ENCODE measurements at regions not wholly inside any gene's neighbourhood (a gene's known extent, or its start where the extent isn't known, plus 50 kb on each side); places are given as distances from the start of the nearest gene placed in this dataset.

GRCh38 chr13:22212576-22212975, 541.7 kb downstream of the FGF9 start:
- no peaks in the 10 kb centered on the region for H3K27me3 ChIP-seq (ENCODE audit: control insufficient read depth in 2 of 2, insufficient read depth in 1 of 2, low read length in 1 of 2)
- H3K4me3 ChIP-seq (ENCODE audit: low read length in 2 of 2): no peak overlapping the region
- no peak overlapping the region for H3K27ac ChIP-seq (ENCODE audit: low read depth in 1 of 2, low read length in 1 of 2)
- H3K9me3 ChIP-seq (ENCODE audit: control insufficient read depth in 2 of 2, insufficient read depth in 1 of 2, low read length in 1 of 2): no peaks in the 10 kb centered on the region
- no peak for DNase-seq (ENCODE audit: low read depth in 6 of 9, low spot score in 9 of 9)
- WGBS: 96% methylated on average over 10 of the region's 10 CpGs
- H3K4me1 ChIP-seq (ENCODE audit: control insufficient read depth in 2 of 2, insufficient read depth in 2 of 2, low read length in 2 of 2): no peaks in the 10 kb centered on the region
- no peaks in the 10 kb centered on the region for H3K36me3 ChIP-seq (ENCODE audit: control insufficient read depth in 2 of 2, insufficient read depth in 2 of 2, low read length in 1 of 2)

GRCh38 chr13:22214184-22214583, 543.3 kb downstream of the FGF9 start:
- DNase-seq (ENCODE audit: low read depth in 6 of 9, low spot score in 9 of 9): no peak
- Histone ChIP-seq H3K27me3 (ENCODE audit: control insufficient read depth in 2 of 2, insufficient read depth in 1 of 2, low read length in 1 of 2) (no peaks in the 10 kb centered on the region), H3K4me3 (ENCODE audit: low read length in 2 of 2) (no peak overlapping the region), H3K36me3 (ENCODE audit: control insufficient read depth in 2 of 2, insufficient read depth in 2 of 2, low read length in 1 of 2) (no peaks in the 10 kb centered on the region), H3K9me3 (ENCODE audit: control insufficient read depth in 2 of 2, insufficient read depth in 1 of 2, low read length in 1 of 2) (no peaks in the 10 kb centered on the region), H3K27ac (ENCODE audit: low read depth in 1 of 2, low read length in 1 of 2) (no peak overlapping the region), H3K4me1 (ENCODE audit: control insufficient read depth in 2 of 2, insufficient read depth in 2 of 2, low read length in 2 of 2) (no peaks in the 10 kb centered on the region)
- 11% methylated on average over 3 of the region's 3 CpGs for WGBS

- 69% methylated on average over 4 of the region's 4 CpGs for WGBS
- Histone ChIP-seq H3K4me1 (ENCODE audit: control insufficient read depth in 2 of 2, insufficient read depth in 2 of 2, low read length in 2 of 2) (no peaks in the 10 kb centered on the region), H3K27ac (ENCODE audit: low read depth in 1 of 2, low read length in 1 of 2) (no peak overlapping the region), H3K9me3 (ENCODE audit: control insufficient read depth in 2 of 2, insufficient read depth in 1 of 2, low read length in 1 of 2) (no peaks in the 10 kb centered on the region), H3K27me3 (ENCODE audit: control insufficient read depth in 2 of 2, insufficient read depth in 1 of 2, low read length in 1 of 2) (no peaks in the 10 kb centered on the region), H3K36me3 (ENCODE audit: control insufficient read depth in 2 of 2, insufficient read depth in 2 of 2, low read length in 1 of 2) (no peaks in the 10 kb centered on the region), H3K4me3 (ENCODE audit: low read length in 2 of 2) (no peak overlapping the region)
- no peak for DNase-seq (ENCODE audit: low read depth in 6 of 9, low spot score in 9 of 9)
Observed at GRCh38 chr13:22218797-22219196, 547.9 kb downstream of the FGF9 start.

GRCh38 chr13:22219709-22220108, 548.8 kb downstream of the FGF9 start:
- H3K4me3 ChIP-seq (ENCODE audit: low read length in 2 of 2): no peak overlapping the region
- H3K9me3 ChIP-seq (ENCODE audit: control insufficient read depth in 2 of 2, insufficient read depth in 1 of 2, low read length in 1 of 2): no peaks in the 10 kb centered on the region
- no peaks in the 10 kb centered on the region for H3K4me1 ChIP-seq (ENCODE audit: control insufficient read depth in 2 of 2, insufficient read depth in 2 of 2, low read length in 2 of 2)
- H3K36me3 ChIP-seq (ENCODE audit: control insufficient read depth in 2 of 2, insufficient read depth in 2 of 2, low read length in 1 of 2): no peaks in the 10 kb centered on the region
- no peak for DNase-seq (ENCODE audit: low read depth in 6 of 9, low spot score in 9 of 9)
- H3K27me3 ChIP-seq (ENCODE audit: control insufficient read depth in 2 of 2, insufficient read depth in 1 of 2, low read length in 1 of 2): no peaks in the 10 kb centered on the region
- WGBS: 93% methylated on average over 2 of the region's 2 CpGs
- no peak overlapping the region for H3K27ac ChIP-seq (ENCODE audit: low read depth in 1 of 2, low read length in 1 of 2)

GRCh38 chr13:22220151-22221135, 549.6 kb downstream of the FGF9 start:
- Histone ChIP-seq H3K4me1 (ENCODE audit: control insufficient read depth in 2 of 2, insufficient read depth in 2 of 2, low read length in 2 of 2) (no peaks in the 10 kb centered on the region), H3K27me3 (ENCODE audit: control insufficient read depth in 2 of 2, insufficient read depth in 1 of 2, low read length in 1 of 2) (no peaks in the 10 kb centered on the region), H3K4me3 (ENCODE audit: low read length in 2 of 2) (no peak overlapping the region), H3K36me3 (ENCODE audit: control insufficient read depth in 2 of 2, insufficient read depth in 2 of 2, low read length in 1 of 2) (no peaks in the 10 kb centered on the region), H3K9me3 (ENCODE audit: control insufficient read depth in 2 of 2, insufficient read depth in 1 of 2, low read length in 1 of 2) (no peaks in the 10 kb centered on the region), H3K27ac (ENCODE audit: low read depth in 1 of 2, low read length in 1 of 2) (no peak overlapping the region)
- no peak for DNase-seq (ENCODE audit: low read depth in 6 of 9, low spot score in 9 of 9)
- 91% methylated on average over 17 of the region's 17 CpGs for WGBS

- Histone ChIP-seq H3K27me3 (ENCODE audit: control insufficient read depth in 2 of 2, insufficient read depth in 1 of 2, low read length in 1 of 2) (no peaks in the 10 kb centered on the region), H3K4me1 (ENCODE audit: control insufficient read depth in 2 of 2, insufficient read depth in 2 of 2, low read length in 2 of 2) (no peaks in the 10 kb centered on the region), H3K4me3 (ENCODE audit: low read length in 2 of 2) (no peak overlapping the region), H3K9me3 (ENCODE audit: control insufficient read depth in 2 of 2, insufficient read depth in 1 of 2, low read length in 1 of 2) (no peaks in the 10 kb centered on the region), H3K27ac (ENCODE audit: low read depth in 1 of 2, low read length in 1 of 2) (no peak overlapping the region), H3K36me3 (ENCODE audit: control insufficient read depth in 2 of 2, insufficient read depth in 2 of 2, low read length in 1 of 2) (no peaks in the 10 kb centered on the region)
- WGBS: 92% methylated on average over 8 of the region's 8 CpGs
- DNase-seq (ENCODE audit: low read depth in 6 of 9, low spot score in 9 of 9): no peak
Observed at GRCh38 chr13:22223411-22223810, 552.5 kb downstream of the FGF9 start.

- Histone ChIP-seq H3K27ac (ENCODE audit: low read depth in 1 of 2, low read length in 1 of 2) (no peak overlapping the region), H3K4me3 (ENCODE audit: low read length in 2 of 2) (no peak overlapping the region)
Observed at GRCh38 chr13:22226086-22226485, 555.2 kb downstream of the FGF9 start.

GRCh38 chr13:22227895-22228294, 557.0 kb downstream of the FGF9 start:
- Histone ChIP-seq H3K9me3 (ENCODE audit: control insufficient read depth in 2 of 2, insufficient read depth in 1 of 2, low read length in 1 of 2) (no peaks in the 10 kb centered on the region), H3K27ac (ENCODE audit: low read depth in 1 of 2, low read length in 1 of 2) (no peak overlapping the region), H3K4me3 (ENCODE audit: low read length in 2 of 2) (no peak overlapping the region), H3K36me3 (ENCODE audit: control insufficient read depth in 2 of 2, insufficient read depth in 2 of 2, low read length in 1 of 2) (no peaks in the 10 kb centered on the region), H3K27me3 (ENCODE audit: control insufficient read depth in 2 of 2, insufficient read depth in 1 of 2, low read length in 1 of 2) (no peaks in the 10 kb centered on the region), H3K4me1 (ENCODE audit: control insufficient read depth in 2 of 2, insufficient read depth in 2 of 2, low read length in 2 of 2) (no peaks in the 10 kb centered on the region)
- DNase-seq (ENCODE audit: low read depth in 6 of 9, low spot score in 9 of 9): no peak
- 67% methylated on average over 2 of the region's 2 CpGs for WGBS

More at GRCh38 chr13:22226086-22226485, 555.2 kb downstream of the FGF9 start:
- DNase-seq (ENCODE audit: low read depth in 6 of 9, low spot score in 9 of 9): no peak
- no peaks in the 10 kb centered on the region for H3K27me3 ChIP-seq (ENCODE audit: control insufficient read depth in 2 of 2, insufficient read depth in 1 of 2, low read length in 1 of 2)
- WGBS: 83% methylated on average over 4 of the region's 4 CpGs
- H3K36me3 ChIP-seq (ENCODE audit: control insufficient read depth in 2 of 2, insufficient read depth in 2 of 2, low read length in 1 of 2): no peaks in the 10 kb centered on the region
- no peaks in the 10 kb centered on the region for H3K4me1 ChIP-seq (ENCODE audit: control insufficient read depth in 2 of 2, insufficient read depth in 2 of 2, low read length in 2 of 2)
- no peaks in the 10 kb centered on the region for H3K9me3 ChIP-seq (ENCODE audit: control insufficient read depth in 2 of 2, insufficient read depth in 1 of 2, low read length in 1 of 2)

- Histone ChIP-seq H3K36me3 (ENCODE audit: control insufficient read depth in 2 of 2, insufficient read depth in 2 of 2, low read length in 1 of 2) (no peaks in the 10 kb centered on the region), H3K4me1 (ENCODE audit: control insufficient read depth in 2 of 2, insufficient read depth in 2 of 2, low read length in 2 of 2) (no peaks in the 10 kb centered on the region), H3K27me3 (ENCODE audit: control insufficient read depth in 2 of 2, insufficient read depth in 1 of 2, low read length in 1 of 2) (no peaks in the 10 kb centered on the region), H3K9me3 (ENCODE audit: control insufficient read depth in 2 of 2, insufficient read depth in 1 of 2, low read length in 1 of 2) (no peaks in the 10 kb centered on the region), H3K27ac (ENCODE audit: low read depth in 1 of 2, low read length in 1 of 2) (no peak overlapping the region), H3K4me3 (ENCODE audit: low read length in 2 of 2) (no peak overlapping the region)
- DNase-seq (ENCODE audit: low read depth in 6 of 9, low spot score in 9 of 9): no peak
- WGBS: 86% methylated on average over 5 of the region's 5 CpGs
Observed at GRCh38 chr13:22229916-22230315, 559.0 kb downstream of the FGF9 start.
